ENCODE measurements at regions not wholly inside any gene's neighbourhood (a gene's known extent, or its start where the extent isn't known, plus 50 kb on each side); places are given as distances from the start of the nearest gene placed in this dataset.

GRCh38 chr6:92934625-92935024 lies 484.7 kb downstream of the EPHA7 start:
- TF ChIP-seq GATA3 (IDR thresholded peaks at IDR 0.05; ENCODE audit: low read depth, low read length) (no peak), GATA2 (IDR thresholded peaks at IDR 0.05; ENCODE audit: low read depth, low read length) (no peak)
